Activated CD8-positive, alpha-beta memory T cell treated with anti-CD3 and anti-CD28 coated beads for 48 hours (primary cell): ENCODE measurements at regions not wholly inside any gene's neighbourhood (a gene's known extent, or its start where the extent isn't known, plus 50 kb on each side); places are given as distances from the start of the nearest gene placed in this dataset.
"Not testable (repeated sequence)": the region's sequence is repeated elsewhere in the genome, so short reads cannot be mapped to it uniquely, and the experiment has no call there.

Experiments
- DNase-seq, 3 experiments: peaks; one replicate each; pipeline ENCODE4 v3.0.0-alpha.2; 2020; ENCODE audit warnings: low read depth in 2 of 3, low spot score in 2 of 3

GRCh38 chr4:170827562-170828274, 738.0 kb upstream of the AADAT start:
- no peak for DNase-seq

- DNase-seq, result no peak
Measured at GRCh38 chr4:170818786-170819185, 729.0 kb upstream of the AADAT start.

- DNase-seq, result no peak
Measured at GRCh38 chr4:170805352-170805751, 715.6 kb upstream of the AADAT start.

GRCh38 chr4:170804930-170805329, 715.2 kb upstream of the AADAT start:
- DNase-seq, result no peak

DNA sequence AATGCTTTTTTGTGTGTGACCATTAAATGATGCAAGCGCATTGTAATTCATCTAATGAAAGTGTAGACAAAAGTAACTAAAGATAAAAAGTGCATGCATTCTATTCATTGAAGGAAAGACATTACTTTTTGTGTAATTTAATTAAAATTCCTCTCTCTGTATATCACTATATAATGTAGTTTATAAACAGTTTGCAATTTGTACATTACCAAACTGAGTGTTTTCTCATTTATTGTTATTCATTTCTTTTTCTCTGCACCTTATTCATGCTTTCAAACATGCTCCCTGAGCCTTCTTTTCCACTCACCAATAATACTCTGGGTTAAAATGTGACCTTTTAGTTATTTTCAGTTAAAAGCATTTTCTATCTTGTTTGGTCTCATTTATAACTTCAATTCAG, 713.7 kb upstream of the AADAT start:
- no peak for DNase-seq

GRCh38 chr4:170801771-170802170, 712.0 kb upstream of the AADAT start:
- no peak for DNase-seq

DNA sequence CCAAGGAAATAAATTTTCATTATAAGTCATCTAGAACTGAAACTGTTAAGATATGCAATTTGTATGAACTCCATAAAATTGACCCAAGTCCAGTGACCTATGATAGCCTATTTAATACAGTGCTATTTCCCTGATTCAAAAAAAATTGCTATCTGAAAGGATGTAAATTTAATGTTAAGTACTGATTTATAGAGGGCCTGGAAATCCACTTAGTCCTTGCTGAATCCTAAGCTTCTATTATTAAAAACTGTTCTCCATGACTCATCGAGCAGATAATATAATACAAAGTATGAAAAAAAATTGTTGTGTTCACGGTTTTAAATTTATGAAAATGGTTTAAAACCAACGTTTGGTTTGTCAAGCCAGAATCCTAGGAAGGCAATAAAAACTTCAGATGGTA, 704.8 kb upstream of the AADAT start:
- DNase-seq, result no peak

DNA sequence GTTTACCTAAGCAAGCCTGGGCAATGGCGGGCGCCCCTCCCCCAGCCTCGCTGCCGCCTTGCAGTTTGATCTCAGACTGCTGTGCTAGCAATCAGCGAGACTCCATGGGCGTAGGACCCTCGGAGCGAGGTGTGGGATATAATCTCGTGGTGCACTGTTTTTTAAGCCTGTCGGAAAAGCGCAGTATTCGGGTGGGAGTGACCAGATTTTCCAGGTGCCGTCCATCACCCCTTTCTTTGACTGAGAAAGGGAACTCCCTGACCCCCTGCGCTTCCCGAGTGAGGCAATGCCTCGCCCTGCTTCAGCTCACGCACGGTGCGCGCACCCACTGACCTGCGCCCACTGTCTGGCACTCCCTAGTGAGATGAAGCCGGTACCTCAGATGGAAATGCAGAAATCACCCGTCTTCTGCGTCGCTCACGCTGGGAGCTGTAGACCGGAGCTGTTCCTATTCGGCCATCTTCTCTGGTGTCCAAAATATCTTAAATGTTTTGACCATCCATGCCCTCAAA, 698.8 kb upstream of the AADAT start:
- DNase-seq, result not testable (repeated sequence)

GRCh38 chr4:170777663-170778062, 687.9 kb upstream of the AADAT start:
- no peak for DNase-seq

DNA sequence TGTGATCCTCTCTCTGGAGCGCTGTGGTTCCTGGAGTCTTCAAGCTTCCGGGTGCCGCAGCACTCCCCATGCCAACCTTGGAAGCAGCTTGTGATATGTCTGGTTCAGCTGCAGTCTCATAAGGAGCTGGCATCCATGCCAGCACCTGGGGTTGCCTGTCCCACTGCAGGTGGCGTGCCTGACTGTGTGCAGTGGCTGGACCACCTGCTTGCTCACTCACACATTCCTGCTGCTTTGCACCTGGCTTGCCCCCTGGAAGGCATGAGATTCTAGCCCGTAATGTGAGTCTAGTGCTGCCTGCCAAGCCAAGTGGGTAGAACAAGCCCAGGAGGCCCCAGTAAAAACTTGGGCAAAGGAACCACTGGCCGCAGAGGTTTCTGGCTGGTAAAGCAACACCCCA, 687.2 kb upstream of the AADAT start:
- DNase-seq, result no peak

DNA sequence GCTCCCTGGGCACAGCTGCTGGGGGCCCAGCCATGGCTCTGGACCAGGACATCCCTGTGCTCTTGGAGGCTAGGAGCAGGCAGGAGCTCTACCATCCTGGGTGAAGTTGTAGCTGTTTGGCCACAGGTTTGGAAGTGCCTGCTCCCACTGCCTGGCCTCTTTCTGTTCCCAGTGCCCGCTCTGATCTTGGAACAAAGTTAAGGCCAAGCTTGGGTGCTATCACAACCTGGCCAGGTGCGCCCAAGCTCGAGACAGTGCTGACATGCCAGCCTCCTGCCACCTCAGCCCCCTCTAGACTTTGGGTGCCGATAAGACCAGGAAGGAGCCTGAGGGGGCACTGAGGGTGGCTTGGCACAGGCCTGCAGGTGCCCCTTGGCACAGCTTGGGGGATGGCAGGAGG, 686.1 kb upstream of the AADAT start:
- no peak for DNase-seq

GRCh38 chr4:170773709-170774273, 684.0 kb upstream of the AADAT start:
- no peak for DNase-seq

- DNase-seq, result no peak
Measured at GRCh38 chr4:170772429-170772828, 682.7 kb upstream of the AADAT start.

DNA sequence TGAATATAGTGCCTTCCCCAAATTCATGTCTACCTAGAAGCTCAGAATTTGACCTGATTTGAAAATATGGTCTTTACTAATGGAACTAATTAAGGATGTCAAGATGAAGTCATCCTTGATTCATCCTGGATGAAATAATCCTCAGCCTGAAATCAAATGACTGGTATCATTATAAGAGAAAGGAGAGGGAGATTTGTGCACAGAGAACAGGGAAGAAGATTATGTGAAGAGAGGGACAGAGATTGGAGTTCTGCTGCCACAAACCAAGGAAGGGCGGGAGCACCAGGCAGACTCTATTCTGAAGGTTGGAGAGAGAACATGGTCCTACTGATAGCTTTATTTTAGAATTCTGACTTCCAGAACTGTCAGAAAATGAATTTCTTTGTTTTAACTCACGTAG, 680.9 kb upstream of the AADAT start:
- no peak for DNase-seq

GRCh38 chr4:170769862-170770261, 680.1 kb upstream of the AADAT start:
- no peak for DNase-seq

DNA sequence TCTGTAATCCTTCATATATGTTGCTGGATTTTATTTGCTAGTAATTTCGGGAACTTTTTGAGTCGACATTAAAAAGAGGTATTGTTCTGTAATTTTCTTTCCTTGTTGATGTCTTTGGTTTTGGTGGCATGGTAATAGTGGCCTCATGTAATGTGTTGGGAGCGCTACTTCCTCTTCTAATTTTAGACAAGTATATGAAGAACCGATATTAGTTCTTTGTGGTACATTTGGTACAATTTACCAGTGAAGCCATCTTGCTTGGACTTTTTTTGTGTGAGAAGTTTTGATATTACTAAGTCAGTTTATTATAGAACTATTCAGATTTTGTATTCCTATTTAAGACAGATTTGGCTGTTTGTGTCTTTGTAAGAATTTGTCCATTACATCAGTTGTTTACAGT, 669.2 kb upstream of the AADAT start:
- no peak for DNase-seq

DNA sequence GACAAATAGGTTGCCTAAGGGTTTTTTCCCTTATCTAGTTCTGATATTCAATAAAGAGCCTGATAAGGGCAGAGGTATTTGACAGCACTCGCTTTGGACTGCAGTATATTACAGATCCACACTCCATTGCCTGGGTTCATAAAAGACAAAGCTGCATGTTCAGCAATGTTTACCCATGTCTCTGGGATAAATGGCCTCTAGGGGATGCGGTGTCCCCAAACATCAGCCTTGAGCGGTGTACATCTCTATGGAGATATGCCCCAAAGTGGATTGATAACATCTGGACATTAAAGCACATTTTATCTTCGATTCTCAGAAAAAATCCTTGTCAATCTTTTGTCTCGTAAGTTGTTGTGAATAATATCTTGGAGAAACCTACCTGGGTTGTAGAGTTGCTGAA, 660.8 kb upstream of the AADAT start:
- DNase-seq, result no peak

GRCh38 chr4:170748975-170749374, 659.2 kb upstream of the AADAT start:
- DNase-seq, result no peak

- no peak for DNase-seq
Measured at GRCh38 chr4:170743633-170744032, 653.9 kb upstream of the AADAT start.

- DNase-seq, result no peak
Measured at GRCh38 chr4:170741856-170742255, 652.1 kb upstream of the AADAT start.

- no peak for DNase-seq
Measured at GRCh38 chr4:170736710-170737109, 647.0 kb upstream of the AADAT start.

DNA sequence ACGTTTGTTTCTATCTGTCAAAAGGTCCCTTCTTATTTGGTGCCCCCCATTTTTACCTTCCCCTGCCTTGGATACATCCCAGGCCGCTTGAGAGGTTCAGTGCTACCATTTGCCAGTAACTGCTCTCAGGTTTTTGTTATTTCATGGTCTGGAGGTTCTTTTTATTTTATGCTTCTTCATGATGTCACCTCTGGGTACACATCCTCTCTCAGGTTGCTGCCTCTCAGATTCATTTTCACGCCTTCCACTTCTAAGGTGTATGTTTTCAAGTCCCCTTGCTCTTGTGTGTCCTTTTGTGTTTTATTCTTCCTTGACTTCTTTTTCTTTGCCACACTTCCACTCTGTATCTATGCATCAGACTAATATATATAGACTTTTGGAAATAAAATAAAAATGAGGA, 640.1 kb upstream of the AADAT start:
- no peak for DNase-seq

DNA sequence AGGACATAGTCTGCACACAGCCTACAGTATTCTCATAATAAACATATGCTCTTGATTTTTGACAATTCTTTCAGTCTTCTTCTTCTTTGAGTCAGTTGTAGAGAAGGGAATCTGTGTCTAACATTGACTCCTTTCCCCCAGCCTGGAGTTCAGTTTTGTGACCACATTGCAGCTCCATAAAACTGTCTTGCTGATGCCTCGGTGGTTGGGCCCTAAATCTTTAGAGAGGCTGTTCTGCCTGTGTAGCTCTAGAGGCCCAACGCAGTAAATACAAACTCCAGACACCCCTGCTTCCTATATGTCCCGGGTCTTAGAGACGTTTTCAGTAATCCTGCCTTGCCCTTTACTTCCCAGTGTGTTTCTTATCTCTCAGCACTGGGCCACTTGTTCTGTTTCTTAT, 639.5 kb upstream of the AADAT start:
- no peak for DNase-seq
